ENCODE measurements at regions not wholly inside any gene's neighbourhood (a gene's known extent, or its start where the extent isn't known, plus 50 kb on each side); places are given as distances from the start of the nearest gene placed in this dataset.
A peak's percentile ranks its signal among the peaks of the same experiment; 100 is the strongest.

- DNase-seq (ENCODE audit: insufficient read length, low spot score, missing footprints) = peak; percentile 42
- Histone ChIP-seq H3K4me1 (ENCODE audit: insufficient read depth, low read length) (peaks cover 43% of the 10 kb centered on the region), H3K27me3 (ENCODE audit: insufficient read depth, low read length) (no peaks in the 10 kb centered on the region), H3K79me2 (ENCODE audit: insufficient read depth, low read length) (no peaks in the 10 kb centered on the region), H3K36me3 (ENCODE audit: insufficient read depth, low read length) (no peaks in the 10 kb centered on the region), H4K20me1 (ENCODE audit: insufficient read depth, low read length) (no peaks in the 10 kb centered on the region), H3K27ac (ENCODE audit: low read depth, low read length) (peak overlapping the region; percentile 91), H2AFZ (ENCODE audit: low read length) (no peak overlapping the region), H3K4me3 (ENCODE audit: insufficient read depth, low read length) (no peak overlapping the region), H3K9me3 (ENCODE audit: low read depth, low read length) (no peaks in the 10 kb centered on the region), H3K4me2 (ENCODE audit: insufficient read depth, low read length) (no peak overlapping the region)
- TF ChIP-seq CTCF (IDR thresholded peaks at IDR 0.05; ENCODE audit: extremely low read depth, low read depth, low read length) = no peak
Observed at GRCh38 chr22:44364751-44365130, 52.0 kb upstream of the SHISAL1 start.

GRCh38 chr22:44363980-44364750, 51.4 kb upstream of the SHISAL1 start:
- Histone ChIP-seq H3K27me3 (ENCODE audit: insufficient read depth, low read length) (no peaks in the 10 kb centered on the region), H3K4me1 (ENCODE audit: insufficient read depth, low read length) (peaks cover 46% of the 10 kb centered on the region)

GRCh38 chr22:44363013-44363979, 50.5 kb upstream of the SHISAL1 start:
- peak; percentile 98 for DNase-seq (ENCODE audit: insufficient read length, low spot score, missing footprints)
- H3K4me3 ChIP-seq (ENCODE audit: insufficient read depth, low read length) = peak overlapping the region; percentile 45
- no peak for TF ChIP-seq CTCF (IDR thresholded peaks at IDR 0.05; ENCODE audit: extremely low read depth, low read depth, low read length)

More at GRCh38 chr22:44363980-44364750, 51.4 kb upstream of the SHISAL1 start:
- no peaks in the 10 kb centered on the region for H3K36me3 ChIP-seq (ENCODE audit: insufficient read depth, low read length)
- no peaks in the 10 kb centered on the region for H3K9me3 ChIP-seq (ENCODE audit: low read depth, low read length)
- no peak for TF ChIP-seq CTCF (IDR thresholded peaks at IDR 0.05; ENCODE audit: extremely low read depth, low read depth, low read length)
- no peak overlapping the region for H2AFZ ChIP-seq (ENCODE audit: low read length)
- peak overlapping the region; percentile 12 for H3K4me3 ChIP-seq (ENCODE audit: insufficient read depth, low read length)
- no peaks in the 10 kb centered on the region for H4K20me1 ChIP-seq (ENCODE audit: insufficient read depth, low read length)
- peak; percentile 82 for DNase-seq (ENCODE audit: insufficient read length, low spot score, missing footprints)
- peak overlapping the region; percentile 91 for H3K27ac ChIP-seq (ENCODE audit: low read depth, low read length)
- no peaks in the 10 kb centered on the region for H3K79me2 ChIP-seq (ENCODE audit: insufficient read depth, low read length)
- peak overlapping the region; percentile 55 for H3K4me2 ChIP-seq (ENCODE audit: insufficient read depth, low read length)

More at GRCh38 chr22:44363013-44363979, 50.5 kb upstream of the SHISAL1 start:
- no peaks in the 10 kb centered on the region for H3K9me3 ChIP-seq (ENCODE audit: low read depth, low read length)
- peaks cover 46% of the 10 kb centered on the region for H3K4me1 ChIP-seq (ENCODE audit: insufficient read depth, low read length)
- H3K36me3 ChIP-seq (ENCODE audit: insufficient read depth, low read length) = no peaks in the 10 kb centered on the region
- H2AFZ ChIP-seq (ENCODE audit: low read length) = peak overlapping the region; percentile 71
- H3K4me2 ChIP-seq (ENCODE audit: insufficient read depth, low read length) = peak overlapping the region; percentile 55
- no peaks in the 10 kb centered on the region for H3K27me3 ChIP-seq (ENCODE audit: insufficient read depth, low read length)
- H3K79me2 ChIP-seq (ENCODE audit: insufficient read depth, low read length) = no peaks in the 10 kb centered on the region
- peak overlapping the region; percentile 91 for H3K27ac ChIP-seq (ENCODE audit: low read depth, low read length)
- H4K20me1 ChIP-seq (ENCODE audit: insufficient read depth, low read length) = no peaks in the 10 kb centered on the region

Data from osteoblast (primary cell).